Thyroid gland (tissue), 4 donors: ENCODE measurements at regions not wholly inside any gene's neighbourhood (a gene's known extent, or its start where the extent isn't known, plus 50 kb on each side); places are given as distances from the start of the nearest gene placed in this dataset.
A peak's percentile ranks its signal among the peaks of the same experiment; 100 is the strongest.

Experiments used
- DNase-seq, 2 donors: peaks; one replicate each; pipeline ENCODE4 v3.0.0-alpha.2; 2019
- H3K27ac ChIP-seq, 3 donors: fragments of 200-600 bp; sonication (generic); 1 replicate in 2 of 3; 2 replicates in 1 of 3; pipeline ENCODE4 v1.5.1; 2016 to 2019; ENCODE audit warnings: mild to moderate bottlenecking in 1 of 3, moderate library complexity in 1 of 3
- H3K27me3 ChIP-seq: fragments of 200-600 bp; sonication (generic); one replicate; pipeline ENCODE4 v1.5.1; 2019
- H3K36me3 ChIP-seq, 2 donors: fragments of 200-600 bp; sonication (generic); one replicate each; pipeline ENCODE4 v1.5.1; 2016 to 2019
- H3K4me1 ChIP-seq, 2 donors: fragments of 200-600 bp; sonication (generic); one replicate each; pipeline ENCODE4 v1.5.1; 2017 to 2019
- H3K4me3 ChIP-seq, 3 donors: fragments of 200-600 bp; sonication (generic); replicated peaks in 1 of 3; 1 replicate in 2 of 3; 2 replicates in 1 of 3; pipeline ENCODE4 v1.5.1; 2016; ENCODE audit warnings: mild to moderate bottlenecking in 1 of 3
- H3K9me3 ChIP-seq: fragments of 200-600 bp; sonication (generic); one replicate; pipeline ENCODE4 v1.5.1; 2017
- POLR2A ChIP-seq, 2 donors: fragments of 450-650 bp; IDR thresholded peaks; one replicate each; pipeline ENCODE4 v1.6.1; 2017; ENCODE audit warnings: antibody characterized with exemption in 2 of 2, mild to moderate bottlenecking in 2 of 2, moderate library complexity in 1 of 2
- WGBS, 2 donors: methylation state at CpG; one replicate each; pipeline ENCODE4 v1.1.5; 2017; 5-methylcytosine and 5-hydroxymethylcytosine counted together
- intact Hi-C: fragments of 100-400 bp; cut with DNase I; formaldehyde crosslinking; loops from one replicate; pipeline ENCODE4 v1.15.1; 2023
- TF ChIP-seq, protein P1 (sequence below), 6 experiments: fragments of 200-600 bp in 3 of 6; fragments of 450-650 bp in 3 of 6; sonication (generic) in 3 of 6; IDR thresholded peaks; one replicate each; pipeline ENCODE4 v1.5.1; 2016 to 2019; ENCODE audit warnings: antibody characterized with exemption in 6 of 6, mild to moderate bottlenecking in 2 of 6, inconsistent platforms in 1 of 6, moderate library complexity in 1 of 6

DNA sequence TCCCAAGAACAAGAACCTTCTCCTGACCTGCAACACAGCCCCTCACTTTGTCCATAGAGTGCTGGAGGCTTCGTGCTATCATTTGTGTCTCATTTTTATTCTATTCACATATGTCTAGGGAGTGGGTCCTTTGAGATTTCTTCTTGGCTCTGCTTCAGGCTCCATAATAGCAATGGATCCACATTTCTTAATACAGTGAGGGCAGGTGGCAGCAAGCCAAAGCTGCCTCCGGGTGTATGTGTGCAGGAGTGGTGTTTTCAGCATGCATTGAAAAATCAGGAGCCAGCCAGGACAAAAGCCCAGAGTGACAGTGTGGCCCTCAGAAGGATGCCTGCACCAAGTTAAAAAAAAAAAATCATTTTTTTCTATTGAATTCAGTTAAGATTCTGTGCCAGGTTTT, 115.1 kb upstream of the PELI1 start:
- H3K27ac ChIP-seq, result no peak overlapping the region
- intact Hi-C loops, result no loop called here
- no peaks in the 10 kb centered on the region for H3K9me3 ChIP-seq
- no peaks in the 10 kb centered on the region for H3K36me3 ChIP-seq
- peaks cover 0 to 12% of the 10 kb centered on the region in 2 donors for H3K4me1 ChIP-seq
- DNase-seq, result no peak
- TF ChIP-seq, protein P1, sequence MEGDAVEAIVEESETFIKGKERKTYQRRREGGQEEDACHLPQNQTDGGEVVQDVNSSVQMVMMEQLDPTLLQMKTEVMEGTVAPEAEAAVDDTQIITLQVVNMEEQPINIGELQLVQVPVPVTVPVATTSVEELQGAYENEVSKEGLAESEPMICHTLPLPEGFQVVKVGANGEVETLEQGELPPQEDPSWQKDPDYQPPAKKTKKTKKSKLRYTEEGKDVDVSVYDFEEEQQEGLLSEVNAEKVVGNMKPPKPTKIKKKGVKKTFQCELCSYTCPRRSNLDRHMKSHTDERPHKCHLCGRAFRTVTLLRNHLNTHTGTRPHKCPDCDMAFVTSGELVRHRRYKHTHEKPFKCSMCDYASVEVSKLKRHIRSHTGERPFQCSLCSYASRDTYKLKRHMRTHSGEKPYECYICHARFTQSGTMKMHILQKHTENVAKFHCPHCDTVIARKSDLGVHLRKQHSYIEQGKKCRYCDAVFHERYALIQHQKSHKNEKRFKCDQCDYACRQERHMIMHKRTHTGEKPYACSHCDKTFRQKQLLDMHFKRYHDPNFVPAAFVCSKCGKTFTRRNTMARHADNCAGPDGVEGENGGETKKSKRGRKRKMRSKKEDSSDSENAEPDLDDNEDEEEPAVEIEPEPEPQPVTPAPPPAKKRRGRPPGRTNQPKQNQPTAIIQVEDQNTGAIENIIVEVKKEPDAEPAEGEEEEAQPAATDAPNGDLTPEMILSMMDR (IDR thresholded peaks at IDR 0.05), result no peak
- no peak for TF ChIP-seq POLR2A (IDR thresholded peaks at IDR 0.05)
- no peak overlapping the region for H3K4me3 ChIP-seq
- WGBS, 2 donors, result 35 to 47% methylated on average over 2 of the region's 2 CpGs
- H3K27me3 ChIP-seq, result no peaks in the 10 kb centered on the region

DNA sequence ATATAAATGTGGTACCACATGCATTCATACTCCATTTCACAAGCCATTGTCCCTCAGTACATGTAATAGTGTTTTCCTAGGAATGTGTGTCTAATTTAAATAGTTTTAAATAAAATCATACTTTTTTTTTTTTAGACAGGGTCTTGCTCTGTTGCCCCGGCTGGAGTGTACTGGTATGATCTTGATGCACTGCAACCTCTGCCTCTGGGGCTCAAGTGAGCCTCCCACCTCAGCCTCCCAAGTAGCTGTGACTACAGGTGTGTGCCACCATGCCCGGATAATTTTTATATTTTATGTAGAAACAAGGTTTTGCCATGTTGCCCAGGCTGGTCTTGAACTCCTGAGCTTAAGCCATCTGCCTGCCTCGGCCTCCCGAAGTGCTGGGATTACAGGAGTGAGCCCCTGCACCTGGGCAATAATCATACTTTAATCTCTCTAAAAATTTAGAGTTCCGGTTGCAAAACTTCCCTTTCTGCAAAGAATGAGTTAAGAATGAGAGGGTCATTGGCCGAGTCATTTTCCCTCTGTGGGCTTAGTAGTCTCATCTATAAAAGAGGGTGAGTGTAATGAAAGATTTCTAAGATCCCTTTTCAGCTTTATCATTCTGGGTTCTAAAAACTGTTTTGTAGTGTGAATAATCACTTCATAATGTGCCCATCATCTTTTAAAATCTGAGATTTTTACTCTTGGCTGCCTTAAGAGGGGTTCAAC, 116.0 kb upstream of the PELI1 start:
- no peak for DNase-seq
- Histone ChIP-seq H3K4me3 (no peak overlapping the region), H3K36me3 (no peaks in the 10 kb centered on the region), H3K9me3 (no peaks in the 10 kb centered on the region), H3K27me3 (no peaks in the 10 kb centered on the region), H3K4me1 (peaks cover 0 to 12% of the 10 kb centered on the region in 2 donors), H3K27ac (peak overlapping the region; percentile 3 to 68 (median 19))
- 85 to 92% methylated on average over 6 of the region's 6 CpGs for WGBS, 2 donors
- intact Hi-C loops, result no loop called here
- TF ChIP-seq, protein P1 (IDR thresholded peaks at IDR 0.05), result no peak
- no peak for TF ChIP-seq POLR2A (IDR thresholded peaks at IDR 0.05)

DNA sequence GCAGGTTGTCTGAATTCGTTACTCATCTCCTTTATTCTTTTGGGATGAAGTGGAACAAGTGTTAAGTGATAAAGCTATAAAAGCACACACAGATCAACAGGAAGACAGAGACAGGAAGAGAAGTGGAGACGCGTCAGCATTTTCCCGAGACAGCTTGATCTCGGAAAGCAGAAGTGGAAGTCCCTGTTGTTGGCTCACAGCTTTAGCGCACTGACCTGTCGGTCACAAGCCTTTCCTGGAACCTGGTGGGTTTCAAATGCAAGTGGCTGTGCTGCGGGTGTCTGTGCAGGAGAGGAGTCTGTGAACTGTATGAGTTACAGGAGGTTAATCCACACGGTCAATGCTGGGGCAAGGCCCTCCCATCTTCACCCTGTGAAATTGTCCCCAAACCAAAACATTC, 116.6 kb upstream of the PELI1 start:
- H3K27ac ChIP-seq, result peak overlapping the region in 1 of 3 donors; percentile 69
- no peak for TF ChIP-seq POLR2A (IDR thresholded peaks at IDR 0.05)
- TF ChIP-seq, protein P1 (IDR thresholded peaks at IDR 0.05), result no peak
- intact Hi-C loops, result no loop called here
- H3K9me3 ChIP-seq, result no peaks in the 10 kb centered on the region
- H3K36me3 ChIP-seq, result no peaks in the 10 kb centered on the region
- DNase-seq, result peak; percentile 14 to 26
- H3K4me3 ChIP-seq, result no peak overlapping the region
- WGBS, 2 donors, result 65 to 71% methylated on average over 9 of the region's 9 CpGs
- H3K4me1 ChIP-seq, result peaks cover 0 to 12% of the 10 kb centered on the region in 2 donors
- H3K27me3 ChIP-seq, result no peaks in the 10 kb centered on the region

DNA sequence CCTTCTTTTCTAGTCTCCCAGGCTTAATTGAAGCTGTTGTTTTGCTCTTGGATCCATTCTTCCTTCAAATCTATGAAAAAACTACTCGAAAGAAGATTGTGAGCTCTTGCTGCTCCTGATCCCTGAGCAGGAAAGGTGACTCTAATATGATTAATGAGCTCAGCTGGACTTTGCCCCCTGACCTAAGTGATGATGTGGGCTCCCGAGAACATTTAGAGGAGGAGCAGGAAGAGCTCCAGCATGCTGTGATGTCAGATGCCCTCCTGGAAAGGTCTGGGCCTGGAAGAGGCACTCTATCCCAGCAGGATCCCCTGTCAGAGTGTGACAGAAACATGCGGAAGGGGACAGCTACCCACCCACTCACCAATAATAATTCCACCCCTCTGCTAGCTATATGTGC, 117.9 kb upstream of the PELI1 start:
- 90 to 92% methylated on average over 3 of the region's 3 CpGs for WGBS, 2 donors
- Histone ChIP-seq H3K9me3 (no peaks in the 10 kb centered on the region), H3K4me3 (no peak overlapping the region), H3K4me1 (peaks cover 0 to 12% of the 10 kb centered on the region in 2 donors), H3K36me3 (no peaks in the 10 kb centered on the region), H3K27me3 (no peaks in the 10 kb centered on the region), H3K27ac (peak overlapping the region in 1 of 3 donors; percentile 69)
- TF ChIP-seq, protein P1 (IDR thresholded peaks at IDR 0.05), result no peak
- TF ChIP-seq POLR2A (IDR thresholded peaks at IDR 0.05), result no peak
- DNase-seq, result no peak
- intact Hi-C loops, result no loop called here

DNA sequence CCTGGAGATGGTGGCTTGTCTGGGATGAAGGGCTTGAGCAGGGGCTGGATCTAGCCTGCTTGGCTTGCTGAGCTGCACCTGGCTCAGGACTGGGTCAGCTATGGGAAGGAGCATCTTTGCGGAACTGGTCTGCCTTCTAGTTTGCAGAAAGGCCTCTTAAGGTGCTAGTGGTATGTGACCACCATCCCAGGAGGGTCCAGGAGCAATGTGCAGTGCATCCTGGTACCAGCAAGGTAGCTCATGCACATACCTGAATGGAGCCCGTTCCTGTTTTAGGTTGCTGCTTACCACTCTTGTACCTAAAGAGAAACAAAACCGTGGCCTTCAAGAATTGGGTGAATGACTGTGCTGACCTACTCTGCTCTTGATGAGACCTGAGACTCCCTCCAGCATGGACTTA, 118.6 kb upstream of the PELI1 start:
- H3K4me1 ChIP-seq, result peaks cover 0 to 15% of the 10 kb centered on the region in 2 donors
- TF ChIP-seq, protein P1 (IDR thresholded peaks at IDR 0.05), result no peak
- no peak for TF ChIP-seq POLR2A (IDR thresholded peaks at IDR 0.05)
- no peaks in the 10 kb centered on the region for H3K9me3 ChIP-seq
- H3K36me3 ChIP-seq, result no peaks in the 10 kb centered on the region
- no peak overlapping the region for H3K4me3 ChIP-seq
- WGBS, 2 donors, result 44 to 62% methylated on average over 3 of the region's 3 CpGs
- H3K27ac ChIP-seq, result no peak overlapping the region
- H3K27me3 ChIP-seq, result no peaks in the 10 kb centered on the region
- intact Hi-C loops, result no loop called here
- DNase-seq, result no peak
